Stimulated activated memory B cell treated with anti-CD40 and anti-IgM and Interleukin-4, amounts not matched to agents 10 μg/mL and 1 μg/mL and 100 μg/mL, for 72 hours (primary cell): ENCODE measurements at regions not wholly inside any gene's neighbourhood (a gene's known extent, or its start where the extent isn't known, plus 50 kb on each side); places are given as distances from the start of the nearest gene placed in this dataset.

Source experiments
- ATAC-seq: fragments of 150-1000 bp; cut with Tn5 transposase; 2 replicates; pipeline ENCODE4 v1.10.0; 2021
- H3K27ac Mint-ChIP-seq: one replicate; pipeline ENCODE4 v1.8.0; 2022; ENCODE audit warnings: mild to moderate bottlenecking, mixed read lengths
- H3K27me3 Mint-ChIP-seq: one replicate; pipeline ENCODE4 v1.8.0; 2022; ENCODE audit warnings: mixed read lengths
- H3K36me3 Mint-ChIP-seq: one replicate; pipeline ENCODE4 v1.8.0; 2022; ENCODE audit warnings: mixed read lengths
- H3K4me1 Mint-ChIP-seq: one replicate; pipeline ENCODE4 v1.8.0; 2022; ENCODE audit warnings: mixed read lengths
- H3K4me3 Mint-ChIP-seq: one replicate; pipeline ENCODE4 v1.8.0; 2022; ENCODE audit warnings: mild to moderate bottlenecking, moderate library complexity, mixed read lengths
- H3K9me3 Mint-ChIP-seq: one replicate; pipeline ENCODE4 v1.8.0; 2022; ENCODE audit warnings: mixed read lengths

- Mint-ChIP-seq H3K9me3 (peaks cover 2% of the 10 kb centered on the region), H3K36me3 (no peaks in the 10 kb centered on the region), H3K4me3 (no peak overlapping the region), H3K4me1 (no peaks in the 10 kb centered on the region), H3K27me3 (peaks cover 23% of the 10 kb centered on the region), H3K27ac (no peak overlapping the region)
- no peak for ATAC-seq
These were observed 100.1 kb upstream of the ALDH1A3 start for GRCh38 chr15:100779331-100780207.

- Mint-ChIP-seq H3K9me3 (peaks cover 2% of the 10 kb centered on the region), H3K36me3 (no peaks in the 10 kb centered on the region), H3K27me3 (peaks cover 23% of the 10 kb centered on the region), H3K4me1 (no peaks in the 10 kb centered on the region), H3K27ac (no peak overlapping the region), H3K4me3 (no peak overlapping the region)
- no peak for ATAC-seq
These were observed 99.3 kb upstream of the ALDH1A3 start for GRCh38 chr15:100780208-100780800.

- no peak overlapping the region for H3K27ac Mint-ChIP-seq
These were observed 98.3 kb upstream of the ALDH1A3 start for GRCh38 chr15:100781061-100781960.

GRCh38 chr15:100781961-100782530, 97.6 kb upstream of the ALDH1A3 start:
- Mint-ChIP-seq H3K27ac (no peak overlapping the region), H3K9me3 (no peaks in the 10 kb centered on the region), H3K36me3 (no peaks in the 10 kb centered on the region), H3K4me1 (no peaks in the 10 kb centered on the region), H3K4me3 (no peak overlapping the region), H3K27me3 (peaks cover 23% of the 10 kb centered on the region)
- ATAC-seq, result no peak

More at GRCh38 chr15:100781061-100781960, 98.3 kb upstream of the ALDH1A3 start:
- no peaks in the 10 kb centered on the region for H3K9me3 Mint-ChIP-seq
- H3K4me3 Mint-ChIP-seq, result no peak overlapping the region
- no peaks in the 10 kb centered on the region for H3K4me1 Mint-ChIP-seq
- no peaks in the 10 kb centered on the region for H3K36me3 Mint-ChIP-seq
- H3K27me3 Mint-ChIP-seq, result peaks cover 23% of the 10 kb centered on the region
- ATAC-seq, result no peak

GRCh38 chr15:100783291-100783690, 96.3 kb upstream of the ALDH1A3 start:
- no peak overlapping the region for H3K27ac Mint-ChIP-seq
- H3K36me3 Mint-ChIP-seq, result no peaks in the 10 kb centered on the region
- H3K27me3 Mint-ChIP-seq, result peaks cover 17% of the 10 kb centered on the region
- no peak for ATAC-seq
- H3K9me3 Mint-ChIP-seq, result no peaks in the 10 kb centered on the region
- H3K4me3 Mint-ChIP-seq, result no peak overlapping the region
- no peaks in the 10 kb centered on the region for H3K4me1 Mint-ChIP-seq

GRCh38 chr15:100783760-100784492, 95.7 kb upstream of the ALDH1A3 start:
- Mint-ChIP-seq H3K27ac (no peak overlapping the region), H3K4me1 (no peaks in the 10 kb centered on the region), H3K36me3 (no peaks in the 10 kb centered on the region), H3K27me3 (peaks cover 14% of the 10 kb centered on the region), H3K4me3 (no peak overlapping the region), H3K9me3 (no peaks in the 10 kb centered on the region)
- ATAC-seq, result no peak

- Mint-ChIP-seq H3K27ac (no peak overlapping the region), H3K4me3 (no peak overlapping the region), H3K4me1 (no peaks in the 10 kb centered on the region), H3K27me3 (peaks cover 13% of the 10 kb centered on the region), H3K9me3 (no peaks in the 10 kb centered on the region), H3K36me3 (no peaks in the 10 kb centered on the region)
- ATAC-seq, result no peak
These were observed 95.0 kb upstream of the ALDH1A3 start for GRCh38 chr15:100784493-100785180.

- H3K9me3 Mint-ChIP-seq, result no peaks in the 10 kb centered on the region
- H3K36me3 Mint-ChIP-seq, result no peaks in the 10 kb centered on the region
- no peak overlapping the region for H3K4me3 Mint-ChIP-seq
- H3K27me3 Mint-ChIP-seq, result peaks cover 9% of the 10 kb centered on the region
- no peak overlapping the region for H3K27ac Mint-ChIP-seq
- no peak for ATAC-seq
- no peaks in the 10 kb centered on the region for H3K4me1 Mint-ChIP-seq
These were observed 94.2 kb upstream of the ALDH1A3 start for GRCh38 chr15:100785181-100786138.

- no peaks in the 10 kb centered on the region for H3K36me3 Mint-ChIP-seq
- no peak for ATAC-seq
- H3K4me3 Mint-ChIP-seq, result no peak overlapping the region
- no peaks in the 10 kb centered on the region for H3K4me1 Mint-ChIP-seq
- H3K9me3 Mint-ChIP-seq, result peaks cover 3% of the 10 kb centered on the region
- peaks cover 15% of the 10 kb centered on the region for H3K27me3 Mint-ChIP-seq
- no peak overlapping the region for H3K27ac Mint-ChIP-seq
These were observed 93.5 kb upstream of the ALDH1A3 start for GRCh38 chr15:100786139-100786531.

- no peaks in the 10 kb centered on the region for H3K4me1 Mint-ChIP-seq
- no peaks in the 10 kb centered on the region for H3K36me3 Mint-ChIP-seq
- peaks cover 3% of the 10 kb centered on the region for H3K9me3 Mint-ChIP-seq
- no peak for ATAC-seq
- no peak overlapping the region for H3K27ac Mint-ChIP-seq
- H3K4me3 Mint-ChIP-seq, result no peak overlapping the region
- H3K27me3 Mint-ChIP-seq, result peaks cover 19% of the 10 kb centered on the region
These were observed 92.6 kb upstream of the ALDH1A3 start for GRCh38 chr15:100786901-100787566.

GRCh38 chr15:100787567-100788417, 91.8 kb upstream of the ALDH1A3 start:
- Mint-ChIP-seq H3K4me1 (no peaks in the 10 kb centered on the region), H3K36me3 (no peaks in the 10 kb centered on the region), H3K9me3 (peaks cover 3% of the 10 kb centered on the region), H3K4me3 (no peak overlapping the region), H3K27ac (no peak overlapping the region), H3K27me3 (peaks cover 19% of the 10 kb centered on the region)
- ATAC-seq, result no peak

- Mint-ChIP-seq H3K4me1 (no peaks in the 10 kb centered on the region), H3K27ac (no peak overlapping the region), H3K27me3 (peaks cover 18% of the 10 kb centered on the region), H3K4me3 (no peak overlapping the region), H3K9me3 (peaks cover 3% of the 10 kb centered on the region), H3K36me3 (no peaks in the 10 kb centered on the region)
- no peak for ATAC-seq
These were observed 91.1 kb upstream of the ALDH1A3 start for GRCh38 chr15:100788418-100789105.
